ENCODE measurements at regions not wholly inside any gene's neighbourhood (a gene's known extent, or its start where the extent isn't known, plus 50 kb on each side); places are given as distances from the start of the nearest gene placed in this dataset.

- DNase-seq (ENCODE audit: low spot score in 2 of 2) = no peak
- intact Hi-C loops (cut with DNase I; ENCODE audit: low total_unique reads) = no loop called here
- TF ChIP-seq POLR2A (IDR thresholded peaks at IDR 0.05) = no peak
- TF ChIP-seq CTCF (IDR thresholded peaks at IDR 0.05) = no peak
- no peak for TF ChIP-seq POLR2AphosphoS5 (IDR thresholded peaks at IDR 0.05)
These were observed 529.5 kb upstream of the RGMB start for GRCh38 chr5:98243972-98244371.

GRCh38 chr5:98248949-98249348, 524.5 kb upstream of the RGMB start:
- H3K36me3 ChIP-seq = no peaks in the 10 kb centered on the region
- no peak for DNase-seq (ENCODE audit: low spot score in 2 of 2)

More at GRCh38 chr5:98243972-98244371, 529.5 kb upstream of the RGMB start:
- Histone ChIP-seq H3K27me3 (no peaks in the 10 kb centered on the region), H3K36me3 (no peaks in the 10 kb centered on the region), H3K9me3 (peaks cover 0 to 7% of the 10 kb centered on the region in 2 donors), H3K4me3 (no peak overlapping the region), H3K27ac (no peak overlapping the region), H3K4me1 (no peaks in the 10 kb centered on the region)

GRCh38 chr5:98258939-98259338, 514.5 kb upstream of the RGMB start:
- TF ChIP-seq POLR2A (IDR thresholded peaks at IDR 0.05) (no peak), CTCF (IDR thresholded peaks at IDR 0.05) (no peak), POLR2AphosphoS5 (IDR thresholded peaks at IDR 0.05) (no peak)
- H3K9me3 ChIP-seq = no peaks in the 10 kb centered on the region
- no peaks in the 10 kb centered on the region for H3K36me3 ChIP-seq
- H3K4me1 ChIP-seq = no peaks in the 10 kb centered on the region
- no peak overlapping the region for H3K4me3 ChIP-seq
- H3K27me3 ChIP-seq = no peaks in the 10 kb centered on the region
- intact Hi-C loops (cut with DNase I; ENCODE audit: low total_unique reads) = no loop called here
- no peak overlapping the region for H3K27ac ChIP-seq
- no peak for DNase-seq (ENCODE audit: low spot score in 2 of 2)

More at GRCh38 chr5:98248949-98249348, 524.5 kb upstream of the RGMB start:
- no peaks in the 10 kb centered on the region for H3K4me1 ChIP-seq
- no peaks in the 10 kb centered on the region for H3K9me3 ChIP-seq
- TF ChIP-seq CTCF (IDR thresholded peaks at IDR 0.05) = no peak
- TF ChIP-seq POLR2A (IDR thresholded peaks at IDR 0.05) = no peak
- no peak for TF ChIP-seq POLR2AphosphoS5 (IDR thresholded peaks at IDR 0.05)
- H3K27ac ChIP-seq = no peak overlapping the region
- intact Hi-C loops (cut with DNase I; ENCODE audit: low total_unique reads) = no loop called here
- no peaks in the 10 kb centered on the region for H3K27me3 ChIP-seq
- no peak overlapping the region for H3K4me3 ChIP-seq

- Histone ChIP-seq H3K27ac (no peak overlapping the region), H3K27me3 (no peaks in the 10 kb centered on the region)
- TF ChIP-seq POLR2A (IDR thresholded peaks at IDR 0.05) = no peak
- TF ChIP-seq POLR2AphosphoS5 (IDR thresholded peaks at IDR 0.05) = no peak
- no peak for TF ChIP-seq CTCF (IDR thresholded peaks at IDR 0.05)
These were observed 513.9 kb upstream of the RGMB start for GRCh38 chr5:98259595-98259994.

GRCh38 chr5:98263084-98263483, 510.4 kb upstream of the RGMB start:
- DNase-seq (ENCODE audit: low spot score in 2 of 2) = no peak
- Histone ChIP-seq H3K9me3 (no peaks in the 10 kb centered on the region), H3K36me3 (no peaks in the 10 kb centered on the region), H3K4me3 (no peak overlapping the region), H3K27me3 (no peaks in the 10 kb centered on the region), H3K4me1 (no peaks in the 10 kb centered on the region), H3K27ac (no peak overlapping the region)
- TF ChIP-seq POLR2AphosphoS5 (IDR thresholded peaks at IDR 0.05) (no peak), CTCF (IDR thresholded peaks at IDR 0.05) (no peak), POLR2A (IDR thresholded peaks at IDR 0.05) (no peak)
- intact Hi-C loops (cut with DNase I; ENCODE audit: low total_unique reads) = no loop called here

More at GRCh38 chr5:98259595-98259994, 513.9 kb upstream of the RGMB start:
- no peaks in the 10 kb centered on the region for H3K36me3 ChIP-seq
- intact Hi-C loops (cut with DNase I; ENCODE audit: low total_unique reads) = no loop called here
- no peak for DNase-seq (ENCODE audit: low spot score in 2 of 2)
- H3K9me3 ChIP-seq = no peaks in the 10 kb centered on the region
- H3K4me3 ChIP-seq = no peak overlapping the region
- no peaks in the 10 kb centered on the region for H3K4me1 ChIP-seq
